Right renal pelvis (tissue), 4 donors: ENCODE measurements at regions not wholly inside any gene's neighbourhood (a gene's known extent, or its start where the extent isn't known, plus 50 kb on each side); places are given as distances from the start of the nearest gene placed in this dataset.
"Not testable (repeated sequence)": the region's sequence is repeated elsewhere in the genome, so short reads cannot be mapped to it uniquely, and the experiment has no call there.

Experiments
- DNase-seq, 4 donors: peaks; one replicate each; pipeline ENCODE4 v3.0.0-alpha.2; 2013; ENCODE audit warnings: low read depth in 4 of 4, low spot score in 3 of 4, missing footprints in 1 of 4

GRCh38 chr11:49817705-49818430 lies 134.3 kb upstream of the OR4C13 start:
- not testable (repeated sequence) for DNase-seq

- DNase-seq, result not testable (repeated sequence)
These were observed 129.0 kb upstream of the OR4C13 start for GRCh38 chr11:49823188-49823587.

- DNase-seq, result not testable (repeated sequence)
These were observed 101.7 kb upstream of the OR4C13 start for GRCh38 chr11:49850541-49850940.

- no peak for DNase-seq
These were observed 100.7 kb upstream of the OR4C13 start for GRCh38 chr11:49851511-49851910.

- no peak for DNase-seq
These were observed 100.2 kb upstream of the OR4C13 start for GRCh38 chr11:49851971-49852389.

- not testable (repeated sequence) for DNase-seq
These were observed 63.3 kb upstream of the OR4C13 start for GRCh38 chr11:49888875-49889274.

- not testable (repeated sequence) for DNase-seq
These were observed 60.1 kb upstream of the OR4C13 start for GRCh38 chr11:49891910-49892671.

GRCh38 chr11:49893442-49893841 lies 58.7 kb upstream of the OR4C13 start:
- DNase-seq, result not testable (repeated sequence)
